ENCODE measurements at regions not wholly inside any gene's neighbourhood (a gene's known extent, or its start where the extent isn't known, plus 50 kb on each side); places are given as distances from the start of the nearest gene placed in this dataset.

GRCh38 chr6:133085471-133085870 is 155.7 kb upstream of the EYA4 start:
- TF ChIP-seq YY1 (IDR thresholded peaks at IDR 0.05; ENCODE audit: insufficient read depth, insufficient read length) (no peak), ZNF274 (IDR thresholded peaks at IDR 0.05; ENCODE audit: low read depth, low read length) (no peak), SUZ12 (IDR thresholded peaks at IDR 0.05; ENCODE audit: extremely low read depth, insufficient read depth, insufficient read length) (no peak)

Data from NT2/D1 (cell line).